Suppressor macrophage treated with lipopolysaccharide for 1 hour (primary cell): ENCODE measurements at regions not wholly inside any gene's neighbourhood (a gene's known extent, or its start where the extent isn't known, plus 50 kb on each side); places are given as distances from the start of the nearest gene placed in this dataset.

Experiments
- DNase-seq, 3 donors: peaks; one replicate each; pipeline ENCODE4 v3.0.0-alpha.2; 2020 to 2022

GRCh38 chr12:29843036-29843435 lies 59.3 kb upstream of the TMTC1 start:
- DNase-seq: no peak

DNA sequence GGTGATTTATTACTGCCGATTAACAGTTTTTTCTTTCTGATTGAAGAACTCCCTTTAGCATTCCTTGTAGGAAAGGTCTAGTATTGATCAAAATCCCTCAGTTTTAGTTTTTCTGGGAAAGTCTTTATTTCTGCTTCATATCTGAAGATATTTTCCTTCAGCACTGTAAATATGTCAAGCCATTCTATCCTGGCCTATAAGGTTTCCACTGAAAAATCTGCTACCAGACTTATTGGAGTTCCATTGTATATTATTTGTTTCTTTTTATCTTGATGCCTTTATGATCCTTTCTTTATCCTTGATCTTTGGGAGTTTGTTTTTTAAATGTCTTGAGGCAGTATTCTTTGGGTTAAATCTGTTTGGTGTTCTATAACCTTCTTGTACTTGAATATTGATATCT lies 55.0 kb upstream of the TMTC1 start:
- no peak for DNase-seq
